ENCODE measurements at regions not wholly inside any gene's neighbourhood (a gene's known extent, or its start where the extent isn't known, plus 50 kb on each side); places are given as distances from the start of the nearest gene placed in this dataset.

DNA sequence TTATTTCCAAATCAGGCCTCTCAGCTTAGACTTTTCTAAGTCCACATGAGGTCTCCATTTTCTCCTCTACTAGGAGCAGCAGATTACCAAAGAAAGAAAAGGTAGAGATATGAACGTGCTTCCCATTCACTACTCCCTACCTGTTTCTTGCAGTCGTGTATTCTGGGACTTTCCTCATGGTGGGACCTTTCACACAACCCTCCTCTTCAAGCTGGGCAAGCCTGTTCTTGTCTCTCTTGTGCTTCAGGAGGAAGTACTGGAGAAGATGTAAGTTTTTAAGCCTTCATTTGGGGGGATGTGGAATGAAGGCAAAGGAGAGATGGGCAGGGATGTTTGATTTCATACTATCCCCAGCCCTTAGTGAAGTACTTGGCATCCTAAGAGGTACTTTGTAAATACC is 128.8 kb upstream of the SESN3 start:
- H3K4me3 ChIP-seq (replicated peaks in 1 of 4; ENCODE audit: control extremely low read depth in 1 of 4, insufficient read depth in 1 of 4, low read depth in 3 of 4, low read length in 4 of 4) = no peak overlapping the region
- H3K36me3 ChIP-seq (ENCODE audit: control insufficient read depth, insufficient read depth, low read length) = no peaks in the 10 kb centered on the region
- no peaks in the 10 kb centered on the region for H4K20me1 ChIP-seq (ENCODE audit: control insufficient read depth, extremely low read depth, insufficient read depth, low read length)
- DNase-seq (ENCODE audit: low read depth in 2 of 2) = no peak
- TF ChIP-seq EZH2 (IDR thresholded peaks at IDR 0.05; ENCODE audit: low read length, missing control alignments) = no peak
- TF ChIP-seq, protein P1, sequence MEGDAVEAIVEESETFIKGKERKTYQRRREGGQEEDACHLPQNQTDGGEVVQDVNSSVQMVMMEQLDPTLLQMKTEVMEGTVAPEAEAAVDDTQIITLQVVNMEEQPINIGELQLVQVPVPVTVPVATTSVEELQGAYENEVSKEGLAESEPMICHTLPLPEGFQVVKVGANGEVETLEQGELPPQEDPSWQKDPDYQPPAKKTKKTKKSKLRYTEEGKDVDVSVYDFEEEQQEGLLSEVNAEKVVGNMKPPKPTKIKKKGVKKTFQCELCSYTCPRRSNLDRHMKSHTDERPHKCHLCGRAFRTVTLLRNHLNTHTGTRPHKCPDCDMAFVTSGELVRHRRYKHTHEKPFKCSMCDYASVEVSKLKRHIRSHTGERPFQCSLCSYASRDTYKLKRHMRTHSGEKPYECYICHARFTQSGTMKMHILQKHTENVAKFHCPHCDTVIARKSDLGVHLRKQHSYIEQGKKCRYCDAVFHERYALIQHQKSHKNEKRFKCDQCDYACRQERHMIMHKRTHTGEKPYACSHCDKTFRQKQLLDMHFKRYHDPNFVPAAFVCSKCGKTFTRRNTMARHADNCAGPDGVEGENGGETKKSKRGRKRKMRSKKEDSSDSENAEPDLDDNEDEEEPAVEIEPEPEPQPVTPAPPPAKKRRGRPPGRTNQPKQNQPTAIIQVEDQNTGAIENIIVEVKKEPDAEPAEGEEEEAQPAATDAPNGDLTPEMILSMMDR (conservative IDR thresholded peaks at IDR 0.05 in 1 of 2, IDR thresholded peaks at IDR 0.05 in 1 of 2; ENCODE audit: low read depth in 1 of 2, low read length in 2 of 2) = no peak
- H3K27me3 ChIP-seq (ENCODE audit: control insufficient read depth, insufficient read depth, low read length) = no peaks in the 10 kb centered on the region
- H3K4me2 ChIP-seq (ENCODE audit: extremely low read depth, insufficient read depth, low read length) = no peak overlapping the region
- no peak overlapping the region for H2AFZ ChIP-seq (ENCODE audit: low read length)
- H3K9ac ChIP-seq (ENCODE audit: insufficient read depth, low read length) = no peak overlapping the region
- H3K27ac ChIP-seq (ENCODE audit: insufficient read depth, low read length) = no peak overlapping the region
- no peaks in the 10 kb centered on the region for H3K79me2 ChIP-seq (ENCODE audit: control insufficient read depth, insufficient read depth, low read length)
- H3K9me3 ChIP-seq (ENCODE audit: control insufficient read depth, insufficient read depth, low read depth, low read length) = no peaks in the 10 kb centered on the region
- H3K4me1 ChIP-seq (ENCODE audit: control insufficient read depth, extremely low read depth, insufficient read depth, low read length) = no peaks in the 10 kb centered on the region

DNA sequence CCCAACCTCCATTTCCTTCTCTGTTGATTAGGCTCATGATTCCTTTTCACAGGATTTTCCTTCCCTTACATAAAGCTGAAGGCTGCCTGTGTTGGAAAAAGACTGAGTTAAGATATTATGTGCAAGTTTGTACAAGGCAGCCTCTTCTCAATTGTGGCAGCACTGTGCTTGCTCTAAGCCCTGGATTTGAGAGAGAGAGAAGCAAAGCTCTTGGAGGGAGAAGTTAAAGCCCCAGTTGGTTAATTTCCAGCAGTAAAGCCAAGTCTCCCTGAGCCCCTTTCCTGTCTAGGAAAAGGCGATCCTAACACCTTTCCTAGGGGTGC is 128.3 kb upstream of the SESN3 start:
- Histone ChIP-seq H3K4me2 (ENCODE audit: extremely low read depth, insufficient read depth, low read length) (no peak overlapping the region), H3K27me3 (ENCODE audit: control insufficient read depth, insufficient read depth, low read length) (no peaks in the 10 kb centered on the region), H3K27ac (ENCODE audit: insufficient read depth, low read length) (no peak overlapping the region), H3K79me2 (ENCODE audit: control insufficient read depth, insufficient read depth, low read length) (no peaks in the 10 kb centered on the region), H3K9ac (ENCODE audit: insufficient read depth, low read length) (no peak overlapping the region), H3K36me3 (ENCODE audit: control insufficient read depth, insufficient read depth, low read length) (no peaks in the 10 kb centered on the region), H4K20me1 (ENCODE audit: control insufficient read depth, extremely low read depth, insufficient read depth, low read length) (no peaks in the 10 kb centered on the region), H3K9me3 (ENCODE audit: control insufficient read depth, insufficient read depth, low read depth, low read length) (no peaks in the 10 kb centered on the region), H2AFZ (ENCODE audit: low read length) (no peak overlapping the region), H3K4me3 (replicated peaks in 1 of 4; ENCODE audit: control extremely low read depth in 1 of 4, insufficient read depth in 1 of 4, low read depth in 3 of 4, low read length in 4 of 4) (no peak overlapping the region), H3K4me1 (ENCODE audit: control insufficient read depth, extremely low read depth, insufficient read depth, low read length) (no peaks in the 10 kb centered on the region)
- no peak for TF ChIP-seq EZH2 (IDR thresholded peaks at IDR 0.05; ENCODE audit: low read length, missing control alignments)
- TF ChIP-seq, protein P1 (conservative IDR thresholded peaks at IDR 0.05 in 1 of 2, IDR thresholded peaks at IDR 0.05 in 1 of 2; ENCODE audit: low read depth in 1 of 2, low read length in 2 of 2) = no peak
- no peak for DNase-seq (ENCODE audit: low read depth in 2 of 2)

DNA sequence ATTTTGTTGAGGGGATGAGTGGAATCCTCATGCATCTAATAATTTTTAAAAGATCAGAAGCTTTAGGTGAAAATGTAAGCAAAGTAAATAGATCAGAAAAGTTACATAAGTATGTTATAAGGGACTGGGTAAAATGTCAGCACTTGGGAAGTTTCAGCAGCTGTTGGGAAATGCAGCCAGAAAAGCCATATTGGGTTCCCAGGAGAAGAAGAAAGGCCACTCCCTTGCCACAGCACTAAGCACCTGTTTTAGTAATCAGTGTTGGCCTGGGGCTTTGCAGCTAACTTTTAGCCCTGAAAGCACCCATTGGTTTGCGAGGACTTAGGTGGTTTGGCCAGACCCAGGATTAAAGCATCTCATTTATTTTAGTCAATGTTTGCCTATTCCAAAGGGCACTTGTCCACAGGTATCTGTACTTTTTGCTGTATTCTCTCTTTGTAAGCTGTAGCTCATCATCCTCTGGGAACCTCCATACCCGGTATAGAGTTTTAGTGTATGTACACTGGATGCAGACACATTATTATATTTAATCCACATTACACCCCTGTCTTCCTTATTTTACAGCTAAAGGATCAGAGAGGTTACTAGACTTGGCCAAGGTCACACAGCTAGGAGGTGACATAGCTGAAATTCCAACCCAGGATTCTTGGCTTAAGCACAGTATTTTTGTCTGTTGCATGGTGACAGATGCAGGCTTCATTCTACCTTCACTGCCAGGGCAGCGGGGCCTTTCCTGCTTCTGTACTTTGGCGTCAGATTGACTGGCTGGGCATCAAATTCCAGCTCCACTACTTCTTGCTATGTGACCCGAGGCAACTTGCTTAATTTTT is 127.7 kb upstream of the SESN3 start:
- no peaks in the 10 kb centered on the region for H3K4me1 ChIP-seq (ENCODE audit: control insufficient read depth, extremely low read depth, insufficient read depth, low read length)
- no peak overlapping the region for H2AFZ ChIP-seq (ENCODE audit: low read length)
- H3K9me3 ChIP-seq (ENCODE audit: control insufficient read depth, insufficient read depth, low read depth, low read length) = no peaks in the 10 kb centered on the region
- H3K79me2 ChIP-seq (ENCODE audit: control insufficient read depth, insufficient read depth, low read length) = no peaks in the 10 kb centered on the region
- no peak overlapping the region for H3K27ac ChIP-seq (ENCODE audit: insufficient read depth, low read length)
- H3K9ac ChIP-seq (ENCODE audit: insufficient read depth, low read length) = no peak overlapping the region
- H3K4me2 ChIP-seq (ENCODE audit: extremely low read depth, insufficient read depth, low read length) = no peak overlapping the region
- peak in 1 of 2 donors; percentile 6 for DNase-seq (ENCODE audit: low read depth in 2 of 2)
- H4K20me1 ChIP-seq (ENCODE audit: control insufficient read depth, extremely low read depth, insufficient read depth, low read length) = no peaks in the 10 kb centered on the region
- no peak for TF ChIP-seq EZH2 (IDR thresholded peaks at IDR 0.05; ENCODE audit: low read length, missing control alignments)
- TF ChIP-seq, protein P1 (conservative IDR thresholded peaks at IDR 0.05 in 1 of 2, IDR thresholded peaks at IDR 0.05 in 1 of 2; ENCODE audit: low read depth in 1 of 2, low read length in 2 of 2) = no peak
- H3K4me3 ChIP-seq (replicated peaks in 1 of 4; ENCODE audit: control extremely low read depth in 1 of 4, insufficient read depth in 1 of 4, low read depth in 3 of 4, low read length in 4 of 4) = no peak overlapping the region
- no peaks in the 10 kb centered on the region for H3K36me3 ChIP-seq (ENCODE audit: control insufficient read depth, insufficient read depth, low read length)
- H3K27me3 ChIP-seq (ENCODE audit: control insufficient read depth, insufficient read depth, low read length) = no peaks in the 10 kb centered on the region
